Stimulated activated CD4-positive, alpha-beta T cell treated with anti-CD3 and anti-CD28 coated beads, TNF-alpha, amount 100 ng/mL, for 48 hours (primary cell): ENCODE measurements at regions not wholly inside any gene's neighbourhood (a gene's known extent, or its start where the extent isn't known, plus 50 kb on each side); places are given as distances from the start of the nearest gene placed in this dataset.
"Not testable (repeated sequence)": the region's sequence is repeated elsewhere in the genome, so short reads cannot be mapped to it uniquely, and the experiment has no call there.

Experiments used
- DNase-seq, 3 donors: peaks; one replicate each; pipeline ENCODE4 v3.0.0-alpha.2; 2020; ENCODE audit warnings: low read depth in 3 of 3

DNA sequence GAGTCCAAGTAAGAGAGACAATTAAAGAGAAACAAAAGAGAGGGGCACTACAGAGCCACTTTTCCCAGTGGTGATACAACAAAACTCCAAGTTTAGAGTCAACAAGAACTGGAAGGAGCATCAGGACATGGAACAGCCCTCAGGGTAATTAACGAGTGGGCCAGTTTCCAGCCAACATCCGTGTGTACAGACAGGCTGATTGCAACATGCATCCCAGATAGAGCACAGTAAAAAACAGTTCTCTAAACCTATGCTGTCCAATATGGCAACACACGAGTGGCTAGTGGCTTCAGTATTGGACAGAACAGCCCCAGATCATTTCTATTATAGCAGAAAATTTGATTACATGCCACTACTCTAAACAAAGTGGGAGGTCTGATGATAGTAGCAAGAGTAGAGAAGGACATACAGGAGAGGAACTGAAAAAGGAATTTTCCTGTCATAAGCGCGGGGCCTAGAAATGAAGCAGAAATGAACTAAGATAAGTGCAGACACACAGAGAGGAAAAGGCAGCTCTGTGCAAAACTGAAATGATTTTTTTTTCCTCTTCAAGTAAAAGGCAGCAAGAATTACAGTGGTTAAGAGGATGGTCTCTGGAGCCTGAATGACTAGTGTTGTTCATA lies 175.6 kb upstream of the CCNG1 start:
- DNase-seq, result no peak

DNA sequence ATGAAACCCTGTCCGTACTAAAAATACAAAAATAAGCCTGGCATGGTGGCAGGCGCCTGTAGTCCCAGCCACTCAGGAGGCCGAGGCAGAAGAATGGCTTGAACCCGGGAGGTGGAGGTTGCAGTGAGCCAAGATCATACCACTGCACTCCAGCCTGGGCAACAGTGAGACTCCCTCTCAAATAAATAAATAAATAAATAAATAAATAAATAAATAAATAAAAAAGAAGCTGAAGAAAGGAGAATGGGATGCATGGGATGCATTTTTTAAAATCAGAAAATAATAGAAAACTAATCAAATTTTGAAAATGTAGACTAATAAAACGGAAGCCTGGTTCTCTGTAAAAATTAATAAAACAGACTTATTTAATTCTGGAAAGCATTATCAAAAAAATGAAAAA lies 171.1 kb upstream of the CCNG1 start:
- DNase-seq, result not testable (repeated sequence)

DNA sequence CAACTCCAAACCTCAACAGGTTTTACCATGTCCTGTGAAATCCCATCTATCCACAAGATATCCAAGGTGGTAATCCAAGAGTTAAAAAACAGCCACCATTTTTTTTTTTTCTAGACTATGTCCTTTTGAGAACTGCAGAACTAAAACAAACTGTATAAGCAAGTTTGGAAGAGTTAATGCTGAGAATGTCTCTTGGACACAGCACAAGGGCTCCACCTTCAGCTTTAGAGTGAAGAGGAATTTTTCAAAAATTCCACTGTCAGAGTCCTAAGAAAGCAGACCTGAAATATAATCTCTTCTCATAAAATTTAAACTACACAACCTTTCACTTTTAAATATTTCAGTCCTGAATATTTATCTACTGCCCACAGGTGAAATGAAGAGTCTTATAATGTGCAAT lies 167.8 kb upstream of the CCNG1 start:
- no peak for DNase-seq

DNA sequence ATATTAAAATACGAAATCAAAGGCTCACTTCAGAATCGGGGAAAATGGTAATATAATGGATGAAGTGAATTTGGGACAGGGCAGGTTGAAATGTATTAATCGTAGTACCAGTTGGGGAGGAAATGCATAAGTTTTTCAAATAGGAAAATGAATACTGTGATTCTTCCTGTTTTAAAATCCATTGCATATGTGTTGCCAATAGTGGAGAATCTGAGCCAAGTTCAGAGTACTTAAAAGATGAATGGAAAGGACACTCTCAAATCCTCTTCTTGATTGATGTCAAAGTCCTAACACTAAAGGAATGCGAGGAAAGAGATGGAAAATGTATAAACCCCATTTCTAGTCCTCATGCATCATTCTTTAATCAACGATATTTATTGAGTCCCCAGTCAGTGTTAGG lies 160.9 kb upstream of the CCNG1 start:
- DNase-seq, result no peak

DNA sequence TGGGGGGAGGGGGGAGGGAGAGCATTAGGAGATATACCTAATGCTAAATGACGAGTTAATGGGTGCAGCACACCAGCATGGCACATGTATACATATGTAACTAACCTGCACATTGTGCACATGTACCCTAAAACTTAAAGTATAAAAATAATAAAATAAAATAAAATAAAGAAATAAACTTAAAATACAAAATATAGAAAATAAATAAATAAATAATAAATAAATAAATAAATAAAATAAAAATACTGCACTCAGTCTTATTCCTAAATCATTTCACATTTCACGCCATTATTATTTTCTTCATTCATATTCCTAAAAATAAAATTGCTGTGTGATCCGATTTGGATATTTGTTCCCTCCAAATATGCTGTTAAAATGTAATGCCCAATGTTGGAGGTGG lies 156.5 kb upstream of the CCNG1 start:
- not testable (repeated sequence) for DNase-seq

DNA sequence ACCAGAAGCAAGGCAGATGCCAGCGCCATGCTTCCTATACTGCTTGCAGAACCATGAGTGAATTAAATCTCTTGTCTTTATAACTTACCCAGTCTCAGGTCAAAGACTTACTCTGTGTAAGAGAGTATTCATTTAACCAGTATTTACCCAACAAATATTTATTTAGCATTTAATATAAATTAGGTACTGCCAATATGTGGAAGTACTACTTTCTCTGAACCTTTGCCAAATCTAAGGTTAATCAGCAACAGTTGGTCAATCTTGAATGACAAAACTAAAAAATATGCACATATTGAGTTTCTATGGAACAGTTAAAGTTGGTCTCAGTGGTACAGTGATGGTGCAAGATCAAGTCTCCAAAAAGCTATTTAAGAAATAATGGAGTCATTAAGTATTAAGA lies 155.9 kb upstream of the CCNG1 start:
- no peak for DNase-seq

DNA sequence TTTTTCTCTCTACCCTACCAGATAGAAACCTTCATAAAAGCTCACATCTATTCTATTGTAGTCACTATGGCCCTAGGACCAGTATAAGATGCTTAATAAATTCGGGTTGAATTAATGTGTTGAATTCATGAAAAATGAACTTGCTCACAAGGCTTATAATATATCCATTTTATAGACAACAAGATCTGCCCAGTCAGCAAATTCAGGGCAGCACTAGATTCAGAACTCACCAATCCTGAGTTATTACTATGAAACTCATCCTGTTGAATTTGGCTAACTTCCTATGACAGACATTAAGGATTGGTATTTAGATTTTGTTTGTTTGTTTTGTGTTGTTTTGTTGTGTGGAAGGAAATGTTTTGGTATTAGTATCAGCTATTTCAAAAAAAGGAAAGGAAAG lies 143.6 kb upstream of the CCNG1 start:
- no peak for DNase-seq

DNA sequence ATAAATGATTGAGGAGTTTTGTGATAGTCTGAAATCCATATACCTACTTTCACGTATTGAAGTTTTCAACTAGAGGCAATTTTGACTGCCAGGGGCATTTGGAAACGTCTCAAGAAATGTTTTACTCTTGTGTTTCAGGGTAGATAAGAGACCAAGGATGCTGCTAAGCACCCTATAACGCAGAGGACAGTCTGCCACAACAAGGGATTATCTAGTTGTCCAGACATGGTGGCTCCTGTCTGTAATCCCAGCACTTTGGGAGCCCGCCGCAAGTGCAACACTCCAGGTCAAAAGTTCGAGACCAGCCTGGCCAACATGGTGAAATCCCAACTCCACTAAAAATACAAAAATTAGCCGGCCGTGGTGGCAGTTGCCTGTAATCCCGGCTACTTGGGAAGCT lies 133.7 kb upstream of the CCNG1 start:
- no peak for DNase-seq

DNA sequence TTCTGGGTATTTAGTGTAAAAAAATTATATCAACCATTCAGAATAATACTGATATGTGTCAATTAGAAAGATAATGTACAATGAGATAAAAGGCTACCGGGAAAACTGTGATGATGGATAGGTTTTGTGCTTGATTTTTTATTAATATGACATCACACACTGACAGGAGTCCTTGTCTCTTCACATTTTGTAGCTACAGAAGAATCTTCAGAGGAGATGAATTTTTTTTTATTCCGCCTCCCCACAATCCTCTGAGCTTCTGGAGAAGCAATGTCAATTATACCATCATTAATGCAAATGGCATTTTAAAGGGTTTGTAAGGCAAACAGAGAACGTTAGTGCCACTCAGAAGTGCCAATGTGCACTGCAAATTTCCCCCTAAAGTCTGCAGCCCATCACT lies 131.7 kb upstream of the CCNG1 start:
- no peak for DNase-seq

DNA sequence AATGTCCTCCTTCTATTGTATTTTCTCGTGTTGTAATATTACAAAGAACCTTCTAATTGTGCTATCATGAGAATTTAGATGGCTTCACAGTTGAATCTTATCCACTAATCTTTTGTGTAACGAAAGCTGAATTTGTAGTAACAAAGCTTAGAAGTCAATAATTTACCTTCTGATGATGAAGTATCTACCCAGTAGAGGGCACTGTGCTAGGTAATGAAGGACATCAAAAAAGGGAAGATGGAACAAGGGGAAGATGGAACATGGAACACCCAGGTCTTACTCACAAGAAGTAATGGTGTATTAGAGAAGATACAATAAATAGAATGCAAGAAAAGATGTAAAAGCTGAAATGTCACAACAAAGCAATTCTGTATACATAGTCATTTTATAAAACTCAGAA lies 131.0 kb upstream of the CCNG1 start:
- no peak for DNase-seq

DNA sequence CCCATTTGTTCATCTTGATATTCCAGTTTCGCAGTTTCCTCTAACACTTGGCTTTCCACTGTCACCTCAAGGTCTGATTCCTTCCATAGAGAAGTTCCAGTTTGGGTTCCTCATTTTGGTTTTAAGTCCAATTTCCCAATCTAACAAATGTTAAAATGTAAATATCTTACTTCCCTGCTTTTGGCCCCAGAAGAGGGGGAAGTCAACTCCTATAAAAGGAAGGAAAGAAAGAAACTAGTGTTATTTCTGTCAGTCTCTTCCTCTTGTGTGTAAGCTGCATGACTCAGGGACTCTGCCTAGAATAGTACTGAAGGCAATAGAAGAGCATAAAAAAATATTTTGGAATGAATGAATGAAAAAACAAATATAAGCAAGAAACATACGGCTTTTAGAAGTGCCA lies 127.5 kb upstream of the CCNG1 start:
- DNase-seq, result no peak

DNA sequence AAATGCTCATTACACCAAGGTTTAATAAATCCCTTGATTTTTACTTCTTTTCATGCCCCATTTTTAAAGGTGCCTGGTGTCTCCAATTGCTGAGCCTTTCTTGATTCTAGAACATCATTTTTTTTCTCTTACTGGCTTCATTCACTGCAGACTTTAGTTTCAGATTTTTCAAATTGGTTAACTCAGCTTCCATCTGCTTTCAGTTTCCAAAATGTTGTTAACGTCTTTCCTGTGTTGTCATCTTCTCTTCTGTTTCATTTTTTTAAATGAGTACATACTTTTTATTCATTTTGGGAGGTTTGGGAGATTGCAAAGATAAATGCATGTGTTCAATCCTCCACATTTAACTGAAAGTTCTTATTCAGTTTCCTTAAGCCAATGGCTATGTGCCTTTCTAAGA lies 126.4 kb upstream of the CCNG1 start:
- DNase-seq, result no peak

DNA sequence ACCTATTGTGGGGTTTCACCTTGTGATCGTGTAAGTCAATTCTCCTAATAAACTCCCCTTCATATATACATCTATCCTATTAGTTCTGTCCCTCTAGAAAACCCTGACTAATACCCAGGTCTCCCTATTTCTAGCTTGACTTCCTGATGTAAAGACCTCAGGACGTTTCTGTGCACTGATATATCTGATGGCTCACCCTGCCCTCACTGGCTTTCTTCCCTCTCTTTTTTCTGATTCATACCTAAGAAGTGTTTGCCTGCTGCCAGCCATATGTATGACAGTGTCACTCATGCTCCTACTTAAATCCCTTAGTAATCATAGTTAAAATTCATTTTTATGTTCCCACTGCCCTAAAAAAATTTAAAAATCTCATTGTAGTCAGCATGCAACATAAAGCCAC lies 124.8 kb upstream of the CCNG1 start:
- DNase-seq, result no peak

DNA sequence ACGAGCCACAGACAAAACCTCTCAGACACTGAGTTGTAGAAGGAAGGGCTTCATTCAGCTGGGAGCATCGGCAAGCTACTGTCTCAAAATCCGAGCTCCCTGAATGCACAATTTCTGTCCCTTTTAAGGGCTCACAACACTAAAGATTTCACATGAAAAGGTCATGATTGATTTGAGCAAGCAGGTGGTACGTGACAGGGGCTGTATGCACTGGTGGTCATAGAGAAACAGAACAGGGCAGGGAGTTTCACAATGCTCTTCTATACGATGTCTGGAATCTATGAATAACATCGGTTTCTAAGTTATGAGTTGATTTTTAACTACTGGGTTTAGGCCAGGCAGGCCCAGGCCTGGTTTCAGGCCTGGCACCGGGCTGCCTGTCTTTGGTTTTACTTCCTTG lies 124.3 kb upstream of the CCNG1 start:
- DNase-seq, result not testable (repeated sequence)

DNA sequence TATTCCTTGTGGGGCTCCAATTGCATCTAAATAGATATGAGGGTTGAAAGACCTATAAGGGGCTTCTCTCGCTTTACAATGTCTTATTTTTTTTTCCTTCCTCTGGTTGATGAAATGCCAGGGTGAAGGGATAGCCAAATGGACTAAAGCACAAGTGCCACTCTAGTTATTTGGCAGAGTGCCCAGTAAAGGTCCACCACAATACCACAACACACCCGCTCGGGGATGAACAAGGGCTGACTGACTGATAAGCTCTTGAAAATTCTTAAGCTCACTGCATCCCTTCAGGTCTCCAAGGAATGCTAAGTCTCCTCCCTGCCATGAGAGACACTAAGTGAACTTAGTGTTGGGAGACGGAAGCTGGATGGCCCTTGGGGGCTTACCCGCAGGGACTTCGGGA lies 121.0 kb upstream of the CCNG1 start:
- not testable (repeated sequence) for DNase-seq

DNA sequence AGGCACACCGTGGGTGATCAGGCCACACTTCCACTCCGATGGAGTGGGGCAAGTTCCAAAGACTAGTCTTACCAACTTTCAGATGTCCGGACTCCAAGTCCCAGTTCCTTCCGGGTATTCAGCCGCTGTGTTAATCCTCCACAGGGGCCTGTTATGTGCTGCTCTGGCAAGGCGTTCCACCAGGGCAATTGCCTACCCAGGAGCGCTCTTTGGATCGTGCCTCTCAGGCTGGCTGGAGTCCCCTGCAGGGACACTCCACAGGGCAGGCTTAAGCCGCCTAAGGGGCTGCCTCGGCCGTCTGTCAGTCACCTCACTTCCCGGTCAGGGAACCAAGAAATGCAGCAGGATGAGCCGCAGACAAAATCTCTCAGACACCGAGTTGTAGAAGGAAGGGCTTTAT lies 118.7 kb upstream of the CCNG1 start:
- DNase-seq, result no peak

DNA sequence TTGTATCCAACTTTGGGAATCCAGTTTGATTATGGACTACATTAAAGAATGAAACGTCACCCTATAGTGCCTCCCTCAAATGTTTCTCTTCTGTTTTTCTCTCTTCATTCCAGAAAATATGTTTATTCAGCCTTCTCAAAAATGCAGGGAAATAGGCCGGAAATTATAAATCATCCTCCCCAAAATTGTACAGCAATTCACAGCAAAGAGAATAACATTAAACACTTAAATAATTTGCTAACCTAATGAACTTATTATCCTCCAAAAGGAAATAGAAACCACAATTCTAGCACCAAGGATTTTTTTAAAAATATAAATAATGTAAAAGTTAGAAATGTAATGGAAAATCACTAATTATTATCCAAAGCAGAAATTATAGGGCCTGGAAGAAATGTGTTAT lies 115.9 kb upstream of the CCNG1 start:
- no peak for DNase-seq

DNA sequence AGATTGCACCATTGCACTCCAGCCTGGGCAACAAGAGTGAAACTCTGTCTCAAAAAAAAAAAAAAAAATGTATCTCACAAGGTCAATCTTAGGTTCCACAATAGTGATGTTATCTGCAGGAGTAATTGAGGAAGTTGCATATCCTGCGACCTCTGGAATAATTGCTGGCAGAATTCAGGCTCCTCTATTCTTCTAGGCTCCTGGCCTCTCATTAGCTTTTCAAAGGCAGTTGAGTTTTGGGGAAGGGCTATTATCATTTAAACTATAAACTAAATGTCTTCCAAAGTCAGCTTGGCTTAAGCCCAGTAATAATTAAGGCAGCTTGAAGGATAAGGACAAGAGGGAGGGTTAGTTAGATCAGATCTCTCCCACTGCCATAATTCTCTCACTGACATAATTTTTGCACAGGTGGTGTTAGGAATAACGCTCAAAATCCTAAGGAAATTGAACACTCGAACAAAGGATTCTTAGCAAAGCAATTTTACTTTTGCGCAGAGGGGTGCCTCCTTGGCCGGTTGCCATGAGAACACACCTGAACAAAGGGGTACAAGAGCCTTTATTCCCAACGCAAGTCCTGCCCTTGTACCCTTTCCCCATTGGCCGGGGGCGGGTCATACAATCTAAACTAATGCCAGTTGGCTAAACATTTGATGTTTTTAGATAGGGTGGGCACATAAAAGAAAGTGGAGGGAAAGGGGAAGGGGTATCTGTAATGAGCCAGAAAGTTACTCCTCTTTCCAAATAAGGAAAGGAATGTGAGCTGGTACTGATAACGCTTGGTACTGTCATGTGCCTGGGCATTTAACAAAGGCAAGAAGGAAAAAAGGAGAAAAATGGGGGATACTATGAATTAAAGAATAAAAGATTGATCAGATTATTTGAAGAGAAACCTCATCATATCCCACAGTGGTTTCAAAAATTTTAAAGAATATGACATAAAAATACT lies 106.4 kb upstream of the CCNG1 start:
- no peak for DNase-seq

DNA sequence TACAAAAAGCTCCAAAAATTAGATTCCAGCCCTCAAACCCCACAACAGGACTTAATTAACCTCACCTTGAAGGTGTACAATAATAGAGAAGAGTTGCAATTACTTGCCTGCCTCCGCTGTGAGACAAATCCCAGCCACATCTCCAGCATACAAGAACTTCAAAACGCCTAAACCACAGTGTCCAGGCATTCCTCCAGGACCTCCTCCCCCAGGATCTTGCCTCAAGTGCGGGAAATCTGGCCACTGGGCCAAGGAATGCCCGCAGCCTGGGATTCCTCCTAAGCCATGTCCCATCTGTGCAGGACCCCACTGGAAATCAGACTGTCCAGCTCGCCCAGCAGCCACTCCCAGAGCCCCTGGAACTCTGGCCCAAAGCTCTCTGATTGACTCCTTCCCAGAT lies 101.3 kb upstream of the CCNG1 start:
- not testable (repeated sequence) for DNase-seq

DNA sequence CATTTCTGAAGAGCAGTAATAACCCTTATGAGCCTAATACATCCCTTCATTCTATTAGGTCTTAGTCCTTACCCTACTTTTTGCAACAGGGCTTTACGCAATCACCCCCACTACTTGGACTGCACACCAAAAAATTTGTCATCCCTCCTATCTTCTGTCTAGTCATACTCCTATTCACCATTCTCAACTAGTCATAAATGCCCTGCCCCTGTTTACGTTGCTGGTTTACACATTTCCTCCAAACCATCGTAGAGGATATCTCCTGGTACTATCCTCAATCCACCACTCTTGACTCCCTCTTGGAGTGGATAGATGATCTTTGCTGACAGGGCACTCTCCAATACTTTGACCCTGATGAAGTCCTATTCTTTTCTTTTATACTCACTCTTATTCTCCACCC lies 98.2 kb upstream of the CCNG1 start:
- DNase-seq, result no peak

DNA sequence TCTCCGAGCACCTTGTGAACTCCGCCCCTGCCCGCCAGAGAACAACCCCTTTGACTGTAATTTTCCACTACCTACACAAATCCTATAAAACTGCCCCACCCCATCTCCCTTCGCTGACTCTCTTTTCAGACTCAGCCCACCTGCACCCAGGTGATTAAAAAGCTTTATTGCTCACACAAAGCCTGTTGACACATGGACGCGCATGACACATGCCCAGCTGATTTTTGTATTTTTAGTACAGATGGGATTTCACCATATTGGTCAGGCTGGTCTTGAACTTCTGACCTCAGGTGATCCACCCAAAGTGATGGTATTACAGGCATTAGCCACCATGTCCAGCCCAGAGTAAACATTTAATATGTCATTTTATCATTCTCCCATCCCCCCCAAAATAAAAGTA lies 97.0 kb upstream of the CCNG1 start:
- not testable (repeated sequence) for DNase-seq

DNA sequence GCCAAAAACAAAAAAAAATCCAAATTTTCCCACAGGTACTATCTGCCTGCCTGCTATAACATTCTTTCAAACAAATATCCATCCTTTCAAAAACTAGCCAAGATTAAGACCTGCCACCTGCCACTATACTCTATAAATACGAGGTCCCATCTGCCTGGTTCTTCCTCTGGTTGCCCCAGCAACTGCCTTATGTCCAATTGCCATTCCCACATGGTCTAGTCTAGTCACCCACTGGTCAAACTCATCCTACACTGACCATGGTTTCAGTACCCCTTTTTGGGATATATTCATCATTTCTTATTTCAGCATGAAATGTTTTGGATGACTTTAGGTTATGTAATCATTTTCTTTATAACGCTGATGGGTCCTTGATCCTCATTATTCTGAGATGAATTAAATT lies 95.1 kb upstream of the CCNG1 start:
- DNase-seq, result no peak

DNA sequence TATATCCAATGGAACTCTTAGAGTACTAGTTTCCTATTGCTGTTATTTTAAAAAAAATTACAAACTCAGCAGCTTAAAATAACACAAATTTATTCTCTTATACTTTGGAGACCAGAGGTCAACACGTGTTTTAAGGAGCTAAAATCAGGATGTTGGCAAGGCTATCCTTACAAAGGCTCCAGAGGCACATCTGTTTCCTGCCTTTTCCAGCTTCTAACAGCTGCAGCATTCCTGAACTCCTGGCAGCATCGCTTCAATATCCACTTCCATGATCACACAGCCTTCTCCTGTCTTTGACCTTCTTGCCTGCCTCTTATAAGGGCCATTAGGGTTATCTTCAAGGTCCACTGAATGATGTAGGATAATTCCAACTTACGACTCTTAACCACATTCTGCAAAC lies 92.2 kb upstream of the CCNG1 start:
- no peak for DNase-seq
